ENCODE measurements at regions not wholly inside any gene's neighbourhood (a gene's known extent, or its start where the extent isn't known, plus 50 kb on each side); places are given as distances from the start of the nearest gene placed in this dataset.

- no peak for TF ChIP-seq POLR2AphosphoS5 (IDR thresholded peaks at IDR 0.05)
- TF ChIP-seq POLR2A (IDR thresholded peaks at IDR 0.05): no peak
- TF ChIP-seq CTCF (IDR thresholded peaks at IDR 0.05): no peak
Observed at GRCh38 chr1:47598357-47598756, 160.5 kb downstream of the FOXD2 start.

Measured in suprapubic skin (tissue), 4 donors.